HFFc6 (cell line): ENCODE measurements at regions not wholly inside any gene's neighbourhood (a gene's known extent, or its start where the extent isn't known, plus 50 kb on each side); places are given as distances from the start of the nearest gene placed in this dataset.

Source experiments
- DNase-seq: peaks from one replicate; pipeline ENCODE4 v3.0.0-alpha.2; 2018
- H3K27ac Mint-ChIP-seq: 2 replicates; pipeline ENCODE4 v1.8.0; 2020; ENCODE audit warnings: mild to moderate bottlenecking, mixed read lengths
- H3K27me3 Mint-ChIP-seq: 2 replicates; pipeline ENCODE4 v1.8.0; 2021; ENCODE audit warnings: mild to moderate bottlenecking, moderate library complexity, mixed read lengths; ENCODE audit not compliant: insufficient read depth
- H3K36me3 Mint-ChIP-seq: 2 replicates; pipeline ENCODE4 v1.8.0; 2021; ENCODE audit warnings: low read depth, mixed read lengths
- H3K4me1 Mint-ChIP-seq: 2 replicates; pipeline ENCODE4 v1.8.0; 2020; ENCODE audit warnings: low read depth, mixed read lengths
- H3K4me3 Mint-ChIP-seq: 2 replicates; pipeline ENCODE4 v1.8.0; 2020; ENCODE audit warnings: mild to moderate bottlenecking, moderate library complexity, mixed read lengths
- H3K9me3 Mint-ChIP-seq: 2 replicates; pipeline ENCODE4 v1.8.0; 2020; ENCODE audit warnings: mild to moderate bottlenecking, mixed read lengths
- CTCF ChIP-seq: fragments of 200-600 bp; sonication (generic); IDR thresholded peaks from 2 replicates; pipeline ENCODE4 v1.5.0; 2021; ENCODE audit warnings: antibody characterized with exemption, mild to moderate bottlenecking

DNA sequence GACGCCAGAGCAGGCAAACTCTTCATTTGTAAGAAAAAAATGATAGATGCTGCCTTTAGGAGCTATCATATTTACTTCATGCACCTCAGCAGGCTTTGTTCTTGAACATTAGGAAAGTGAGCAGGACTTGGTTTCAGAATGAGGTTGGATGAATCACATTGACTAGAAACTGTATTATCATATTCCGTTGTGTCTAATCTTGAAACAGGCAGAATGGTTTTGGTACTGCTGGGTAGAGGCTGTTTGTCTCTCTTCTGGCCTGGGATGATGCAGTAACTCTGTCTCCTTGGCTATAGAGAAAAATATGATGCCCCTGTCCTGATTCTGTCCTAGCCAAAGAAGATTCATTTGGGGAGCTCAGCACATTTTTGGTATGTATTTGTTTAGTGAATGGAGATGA is 344.2 kb upstream of the GRM7 start:
- no peak overlapping the region for H3K4me3 Mint-ChIP-seq
- no peaks in the 10 kb centered on the region for H3K36me3 Mint-ChIP-seq
- TF ChIP-seq CTCF, result no peak
- peaks cover 63% of the 10 kb centered on the region for H3K9me3 Mint-ChIP-seq
- no peak overlapping the region for H3K27ac Mint-ChIP-seq
- H3K4me1 Mint-ChIP-seq, result no peaks in the 10 kb centered on the region
- no peak for DNase-seq
- H3K27me3 Mint-ChIP-seq, result no peaks in the 10 kb centered on the region

GRCh38 chr3:6518709-6519345 is 342.1 kb upstream of the GRM7 start:
- DNase-seq, result no peak
- H3K27ac Mint-ChIP-seq, result no peak overlapping the region
- no peaks in the 10 kb centered on the region for H3K27me3 Mint-ChIP-seq
- TF ChIP-seq CTCF, result no peak
- H3K4me3 Mint-ChIP-seq, result no peak overlapping the region
- no peaks in the 10 kb centered on the region for H3K36me3 Mint-ChIP-seq
- no peaks in the 10 kb centered on the region for H3K4me1 Mint-ChIP-seq
- H3K9me3 Mint-ChIP-seq, result peaks cover 69% of the 10 kb centered on the region

- no peak for DNase-seq
- no peak overlapping the region for H3K4me3 Mint-ChIP-seq
- no peaks in the 10 kb centered on the region for H3K36me3 Mint-ChIP-seq
- no peak for TF ChIP-seq CTCF
- H3K27me3 Mint-ChIP-seq, result no peaks in the 10 kb centered on the region
- peaks cover 50% of the 10 kb centered on the region for H3K9me3 Mint-ChIP-seq
- no peaks in the 10 kb centered on the region for H3K4me1 Mint-ChIP-seq
- H3K27ac Mint-ChIP-seq, result no peak overlapping the region
Observed at GRCh38 chr3:6521369-6522113, 339.4 kb upstream of the GRM7 start.

- H3K27ac Mint-ChIP-seq, result no peak overlapping the region
Observed at GRCh38 chr3:6522191-6522590, 338.7 kb upstream of the GRM7 start.

GRCh38 chr3:6523043-6523442 is 337.9 kb upstream of the GRM7 start:
- Mint-ChIP-seq H3K36me3 (no peaks in the 10 kb centered on the region), H3K9me3 (peaks cover 58% of the 10 kb centered on the region), H3K4me1 (no peaks in the 10 kb centered on the region), H3K4me3 (no peak overlapping the region), H3K27ac (no peak overlapping the region), H3K27me3 (no peaks in the 10 kb centered on the region)
- no peak for DNase-seq
- no peak for TF ChIP-seq CTCF

More at GRCh38 chr3:6522191-6522590, 338.7 kb upstream of the GRM7 start:
- no peaks in the 10 kb centered on the region for H3K27me3 Mint-ChIP-seq
- H3K36me3 Mint-ChIP-seq, result no peaks in the 10 kb centered on the region
- no peak for DNase-seq
- H3K4me1 Mint-ChIP-seq, result no peaks in the 10 kb centered on the region
- H3K4me3 Mint-ChIP-seq, result no peak overlapping the region
- no peak for TF ChIP-seq CTCF
- peaks cover 50% of the 10 kb centered on the region for H3K9me3 Mint-ChIP-seq
